ENCODE measurements at regions not wholly inside any gene's neighbourhood (a gene's known extent, or its start where the extent isn't known, plus 50 kb on each side); places are given as distances from the start of the nearest gene placed in this dataset.

GRCh38 chr15:29998033-29998432, 84.7 kb upstream of the GOLGA8J start:
- intact Hi-C loops (cut with DNase I) = no loop called here
- Histone ChIP-seq H3K9me3 (no peaks in the 10 kb centered on the region), H3K4me1 (no peaks in the 10 kb centered on the region), H3K4me3 (no peak overlapping the region), H3K27ac (no peak overlapping the region), H3K36me3 (replicated peaks in 1 of 2; ENCODE audit: insufficient read depth in 1 of 2, low read depth in 2 of 2) (no peaks in the 10 kb centered on the region), H3K27me3 (no peaks in the 10 kb centered on the region)
- TF ChIP-seq CTCF (IDR thresholded peaks at IDR 0.05) = no peak
- no peak for TF ChIP-seq POLR2A (IDR thresholded peaks at IDR 0.05)
- 50 to 59% methylated on average over 2 of the region's 2 CpGs for WGBS, 2 donors
- ATAC-seq (no peak), DNase-seq (no peak)

GRCh38 chr15:29997499-29997898, 85.3 kb upstream of the GOLGA8J start:
- no peaks in the 10 kb centered on the region for H3K4me1 ChIP-seq
- intact Hi-C loops (cut with DNase I) = no loop called here
- H3K9me3 ChIP-seq = no peaks in the 10 kb centered on the region
- H3K4me3 ChIP-seq = no peak overlapping the region
- no peak for TF ChIP-seq CTCF (IDR thresholded peaks at IDR 0.05)
- no peak for TF ChIP-seq POLR2A (IDR thresholded peaks at IDR 0.05)
- no peak for DNase-seq
- no peak overlapping the region for H3K27ac ChIP-seq
- H3K36me3 ChIP-seq (replicated peaks in 1 of 2; ENCODE audit: insufficient read depth in 1 of 2, low read depth in 2 of 2) = no peaks in the 10 kb centered on the region
- no peaks in the 10 kb centered on the region for H3K27me3 ChIP-seq
- WGBS, 2 donors = 91 to 94% methylated on average over 6 of the region's 6 CpGs
- no peak for ATAC-seq

GRCh38 chr15:29994284-29994683, 88.5 kb upstream of the GOLGA8J start:
- intact Hi-C loops (cut with DNase I) = no loop called here
- TF ChIP-seq POLR2A (IDR thresholded peaks at IDR 0.05) (no peak), CTCF (IDR thresholded peaks at IDR 0.05) (no peak)
- no peak for ATAC-seq
- 73 to 75% methylated on average over 5 of the region's 5 CpGs for WGBS, 2 donors
- Histone ChIP-seq H3K27ac (no peak overlapping the region), H3K9me3 (no peaks in the 10 kb centered on the region), H3K4me1 (no peaks in the 10 kb centered on the region), H3K36me3 (replicated peaks in 1 of 2; ENCODE audit: insufficient read depth in 1 of 2, low read depth in 2 of 2) (no peaks in the 10 kb centered on the region), H3K27me3 (no peaks in the 10 kb centered on the region), H3K4me3 (no peak overlapping the region)
- DNase-seq = no peak

- intact Hi-C loops (cut with DNase I) = no loop called here
- 75 to 77% methylated on average over 4 of the region's 4 CpGs for WGBS, 2 donors
- no peak for ATAC-seq
These were observed 91.8 kb upstream of the GOLGA8J start for GRCh38 chr15:29990954-29991353.

More at GRCh38 chr15:29990954-29991353, 91.8 kb upstream of the GOLGA8J start:
- Histone ChIP-seq H3K9me3 (no peaks in the 10 kb centered on the region), H3K4me1 (peaks cover 3% of the 10 kb centered on the region), H3K4me3 (no peak overlapping the region), H3K27ac (no peak overlapping the region), H3K27me3 (no peaks in the 10 kb centered on the region), H3K36me3 (replicated peaks in 1 of 2; ENCODE audit: insufficient read depth in 1 of 2, low read depth in 2 of 2) (no peaks in the 10 kb centered on the region)
- no peak for DNase-seq
- no peak for TF ChIP-seq CTCF (IDR thresholded peaks at IDR 0.05)
- no peak for TF ChIP-seq POLR2A (IDR thresholded peaks at IDR 0.05)
